LHCN-M2 (cell line): ENCODE measurements at regions not wholly inside any gene's neighbourhood (a gene's known extent, or its start where the extent isn't known, plus 50 kb on each side); places are given as distances from the start of the nearest gene placed in this dataset.
"Not testable (repeated sequence)": the region's sequence is repeated elsewhere in the genome, so short reads cannot be mapped to it uniquely, and the experiment has no call there.

ENCODE experiments used
- DNase-seq: peaks from one replicate; pipeline ENCODE4 v3.0.0-alpha.2; 2012; ENCODE audit warnings: low read depth

GRCh38 chr3:161691677-161692076 is 195.1 kb downstream of the OTOL1 start:
- DNase-seq: no peak

- DNase-seq: no peak
These were observed 198.3 kb downstream of the OTOL1 start for GRCh38 chr3:161694682-161695564.

GRCh38 chr3:161695811-161696210 is 199.2 kb downstream of the OTOL1 start:
- no peak for DNase-seq

GRCh38 chr3:161700998-161701397 is 204.4 kb downstream of the OTOL1 start:
- DNase-seq: no peak

- not testable (repeated sequence) for DNase-seq
These were observed 210.6 kb downstream of the OTOL1 start for GRCh38 chr3:161707253-161707652.

- no peak for DNase-seq
These were observed 217.1 kb downstream of the OTOL1 start for GRCh38 chr3:161713731-161714130.

- DNase-seq: no peak
These were observed 235.4 kb downstream of the OTOL1 start for GRCh38 chr3:161731968-161732367.

GRCh38 chr3:161737171-161737570 is 240.6 kb downstream of the OTOL1 start:
- DNase-seq: no peak

GRCh38 chr3:161740421-161740820 is 243.8 kb downstream of the OTOL1 start:
- DNase-seq: no peak

GRCh38 chr3:161744366-161744765 is 247.8 kb downstream of the OTOL1 start:
- no peak for DNase-seq

GRCh38 chr3:161745741-161746140 is 249.1 kb downstream of the OTOL1 start:
- no peak for DNase-seq

- no peak for DNase-seq
These were observed 251.4 kb downstream of the OTOL1 start for GRCh38 chr3:161748049-161748448.

- no peak for DNase-seq
These were observed 257.9 kb downstream of the OTOL1 start for GRCh38 chr3:161754420-161755053.

GRCh38 chr3:161759444-161759843 is 262.8 kb downstream of the OTOL1 start:
- no peak for DNase-seq

- no peak for DNase-seq
These were observed 269.7 kb downstream of the OTOL1 start for GRCh38 chr3:161766331-161766730.

- peak; percentile 96 for DNase-seq
These were observed 274.1 kb downstream of the OTOL1 start for GRCh38 chr3:161770484-161771386.

- DNase-seq: peak; percentile 6
These were observed 284.8 kb downstream of the OTOL1 start for GRCh38 chr3:161781381-161781780.

GRCh38 chr3:161793194-161793930 is 296.8 kb downstream of the OTOL1 start:
- DNase-seq: no peak

- DNase-seq: no peak
These were observed 297.9 kb downstream of the OTOL1 start for GRCh38 chr3:161794551-161794950.

GRCh38 chr3:161796312-161796711 is 299.7 kb downstream of the OTOL1 start:
- DNase-seq: no peak

- no peak for DNase-seq
These were observed 300.2 kb downstream of the OTOL1 start for GRCh38 chr3:161796780-161797179.
